Panc1 (cell line): ENCODE measurements at regions not wholly inside any gene's neighbourhood (a gene's known extent, or its start where the extent isn't known, plus 50 kb on each side); places are given as distances from the start of the nearest gene placed in this dataset.

Experiments used
- CTCF ChIP-seq: fragments of 450-650 bp; IDR thresholded peaks from 2 replicates; pipeline ENCODE4 v1.5.1; 2017; ENCODE audit warnings: mild to moderate bottlenecking
- TCF7L2 ChIP-seq: IDR thresholded peaks from 2 replicates; pipeline ENCODE4 v1.6.1; 2011; ENCODE audit warnings: mild to moderate bottlenecking, low read depth, low read length, inconsistent platforms

- TF ChIP-seq CTCF (no peak), TCF7L2 (no peak)
These were observed 86.2 kb upstream of the SCEL start for GRCh38 chr13:77449265-77449664.
